ENCODE measurements at regions not wholly inside any gene's neighbourhood (a gene's known extent, or its start where the extent isn't known, plus 50 kb on each side); places are given as distances from the start of the nearest gene placed in this dataset.

GRCh38 chr7:108808549-108809266 lies 239.0 kb downstream of the DNAJB9 start:
- TF ChIP-seq POLR2A (IDR thresholded peaks at IDR 0.05) (no peak), CTCF (IDR thresholded peaks at IDR 0.05) (no peak)

Data from thyroid gland (tissue), 4 donors.